C1 segment of cervical spinal cord (tissue), 14 donors: ENCODE measurements at regions not wholly inside any gene's neighbourhood (a gene's known extent, or its start where the extent isn't known, plus 50 kb on each side); places are given as distances from the start of the nearest gene placed in this dataset.

Source experiments
- DNase-seq, 14 donors: peaks; one replicate each; lab custom pipeline; 2025; lab: John Stamatoyannopoulos, UW

GRCh38 chr13:76711550-76712182 is 174.5 kb downstream of the KCTD12 start:
- DNase-seq = peak in 2 of 14 donors; percentile 5 to 15

GRCh38 chr13:76709851-76710250 is 176.4 kb downstream of the KCTD12 start:
- peak in 1 of 14 donors; percentile 6 for DNase-seq

GRCh38 chr13:76708138-76708688 is 178.0 kb downstream of the KCTD12 start:
- DNase-seq = peak in 8 of 14 donors; percentile 5 to 95 (median 50)

GRCh38 chr13:76707360-76707759 is 178.8 kb downstream of the KCTD12 start:
- DNase-seq = no peak

GRCh38 chr13:76703621-76704288 is 182.4 kb downstream of the KCTD12 start:
- DNase-seq = no peak

- no peak for DNase-seq
These were observed 183.0 kb downstream of the KCTD12 start for GRCh38 chr13:76703216-76703615.

- no peak for DNase-seq
These were observed 188.9 kb downstream of the KCTD12 start for GRCh38 chr13:76697288-76697687.

- DNase-seq = no peak
These were observed 189.8 kb downstream of the KCTD12 start for GRCh38 chr13:76696370-76696769.

GRCh38 chr13:76693086-76693485 is 193.1 kb downstream of the KCTD12 start:
- no peak for DNase-seq

- DNase-seq = peak in 1 of 14 donors; percentile 88
These were observed 193.9 kb downstream of the KCTD12 start for GRCh38 chr13:76692346-76692745.

GRCh38 chr13:76690611-76691010 is 195.6 kb downstream of the KCTD12 start:
- DNase-seq = no peak

- DNase-seq = no peak
These were observed 198.7 kb downstream of the KCTD12 start for GRCh38 chr13:76687467-76687866.

- no peak for DNase-seq
These were observed 200.3 kb downstream of the KCTD12 start for GRCh38 chr13:76685938-76686337.

- DNase-seq = no peak
These were observed 201.9 kb downstream of the KCTD12 start for GRCh38 chr13:76684336-76684735.

GRCh38 chr13:76683854-76684253 is 202.4 kb downstream of the KCTD12 start:
- DNase-seq = no peak

- DNase-seq = no peak
These were observed 203.0 kb downstream of the KCTD12 start for GRCh38 chr13:76683168-76683567.

- no peak for DNase-seq
These were observed 206.1 kb downstream of the KCTD12 start for GRCh38 chr13:76680112-76680511.

- DNase-seq = peak in 1 of 14 donors; percentile 4
These were observed 209.2 kb downstream of the KCTD12 start for GRCh38 chr13:76677043-76677442.

- no peak for DNase-seq
These were observed 213.8 kb downstream of the KCTD12 start for GRCh38 chr13:76672420-76672819.

GRCh38 chr13:76668716-76669115 is 217.5 kb downstream of the KCTD12 start:
- DNase-seq = no peak

GRCh38 chr13:76668141-76668540 is 218.1 kb downstream of the KCTD12 start:
- DNase-seq = no peak

- DNase-seq = peak in 1 of 14 donors; percentile 13
These were observed 218.7 kb downstream of the KCTD12 start for GRCh38 chr13:76667551-76667950.
